Fibroblast of peridontal ligament (primary cell): ENCODE measurements at regions not wholly inside any gene's neighbourhood (a gene's known extent, or its start where the extent isn't known, plus 50 kb on each side); places are given as distances from the start of the nearest gene placed in this dataset.
"Not testable (repeated sequence)": the region's sequence is repeated elsewhere in the genome, so short reads cannot be mapped to it uniquely, and the experiment has no call there.

Source experiments
- DNase-seq: peaks from one replicate; pipeline ENCODE4 v3.0.0-alpha.2; 2010; ENCODE audit errors: extremely low read depth

DNA sequence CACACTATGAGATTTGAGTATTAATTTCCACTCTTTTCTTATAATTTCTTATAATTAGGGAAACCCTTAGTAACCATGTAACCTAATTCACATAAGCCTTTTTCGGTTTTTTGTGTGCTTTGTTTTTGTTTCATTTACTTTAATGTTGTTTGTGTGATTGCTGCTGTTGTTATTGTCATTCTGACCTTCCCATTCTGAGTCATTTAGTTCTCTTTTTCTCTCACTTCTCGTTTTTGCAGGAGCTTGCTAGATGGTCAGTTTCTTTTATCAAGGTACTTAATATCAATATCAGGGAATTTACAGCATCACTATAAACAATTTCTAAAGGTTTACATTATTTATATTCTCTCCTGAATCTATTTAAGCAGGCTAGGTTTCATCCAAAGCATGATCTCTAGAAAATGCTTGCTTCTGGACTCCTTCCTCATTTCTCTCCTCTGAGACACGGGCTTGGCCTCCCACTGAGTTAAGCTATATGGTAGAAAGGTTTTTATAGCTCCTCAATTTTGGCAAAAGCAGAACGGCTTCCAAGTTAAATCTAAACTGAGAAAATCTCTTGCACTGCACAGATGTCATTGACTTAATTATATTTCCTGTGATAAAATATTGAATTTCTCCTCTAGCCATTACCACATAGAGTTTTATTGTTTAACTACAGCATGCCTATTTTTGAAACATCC, 534.2 kb downstream of the NSUN3 start:
- no peak for DNase-seq

DNA sequence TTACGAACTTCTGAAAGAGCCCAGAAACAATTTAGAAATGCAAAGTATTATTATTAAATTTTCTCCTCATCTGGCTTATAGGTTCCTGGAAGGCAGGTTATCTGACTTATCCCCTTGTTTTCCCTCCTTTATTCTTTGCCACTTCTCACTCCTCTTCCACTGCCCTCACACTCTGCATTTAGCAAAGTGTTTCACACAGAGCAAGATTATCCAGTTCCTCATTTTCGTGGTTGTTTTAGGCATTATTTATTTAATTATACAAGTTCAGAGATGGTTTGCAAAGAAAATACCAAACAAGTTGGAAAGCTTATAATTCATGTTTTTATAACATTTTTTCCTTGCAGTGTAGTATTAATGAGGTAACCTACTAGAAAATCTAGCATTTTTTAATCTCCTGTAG, 544.9 kb downstream of the NSUN3 start:
- DNase-seq, result no peak

DNA sequence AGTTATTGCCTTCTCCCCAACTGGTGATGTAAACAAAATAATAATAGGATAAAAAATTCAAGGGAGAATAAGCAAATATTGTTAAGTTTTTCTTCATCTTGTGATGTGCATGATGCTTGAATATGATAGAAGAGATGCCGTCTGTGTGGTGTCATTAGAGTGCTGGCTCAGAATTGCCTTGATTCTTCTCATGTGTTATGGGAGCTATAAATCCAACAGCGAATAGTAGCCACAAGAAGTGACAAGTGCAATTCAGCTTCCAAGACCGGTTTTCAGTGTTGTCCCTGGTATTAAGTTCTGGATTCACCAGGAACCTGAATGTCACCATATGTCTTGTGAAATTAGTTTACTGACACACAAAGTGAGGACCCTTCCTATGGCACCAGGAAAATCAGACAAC, 547.0 kb downstream of the NSUN3 start:
- no peak for DNase-seq

DNA sequence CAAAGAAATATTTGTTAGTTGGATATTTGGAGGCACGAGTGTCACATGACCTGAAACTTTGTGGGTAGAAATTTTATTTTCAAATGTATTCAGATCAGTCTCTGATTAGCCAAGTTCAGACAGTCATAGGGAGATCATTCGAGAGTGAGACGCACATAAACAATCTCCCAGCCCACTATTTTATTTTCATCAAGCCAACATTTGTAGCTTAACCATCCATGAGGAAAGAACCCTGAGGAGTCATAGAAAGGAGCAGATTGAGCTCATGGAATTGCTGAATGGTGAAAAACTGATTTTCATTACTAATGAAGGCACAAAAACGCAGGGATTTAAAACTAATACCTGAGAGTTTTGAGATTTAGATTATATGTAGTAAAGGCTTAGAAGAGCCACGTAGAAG, 548.7 kb downstream of the NSUN3 start:
- no peak for DNase-seq

DNA sequence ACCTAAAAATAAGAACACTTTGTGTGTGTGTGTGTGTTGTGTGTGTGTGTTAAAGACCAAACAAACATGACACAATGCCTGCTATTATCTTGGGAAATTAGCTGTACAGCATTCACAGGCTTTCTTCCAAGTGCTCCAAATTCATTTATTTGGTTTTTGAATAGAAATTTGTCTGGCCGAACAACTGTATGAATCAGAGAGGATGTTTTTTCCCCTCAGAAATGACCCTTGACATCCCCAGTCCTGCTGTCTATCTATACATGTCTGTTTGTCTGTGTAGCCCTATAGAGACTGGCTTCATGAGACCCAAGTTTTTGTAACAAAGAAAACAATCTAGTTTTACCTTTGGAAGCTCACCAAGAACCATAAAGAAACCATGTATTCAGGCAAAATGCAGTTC, 549.8 kb downstream of the NSUN3 start:
- no peak for DNase-seq

DNA sequence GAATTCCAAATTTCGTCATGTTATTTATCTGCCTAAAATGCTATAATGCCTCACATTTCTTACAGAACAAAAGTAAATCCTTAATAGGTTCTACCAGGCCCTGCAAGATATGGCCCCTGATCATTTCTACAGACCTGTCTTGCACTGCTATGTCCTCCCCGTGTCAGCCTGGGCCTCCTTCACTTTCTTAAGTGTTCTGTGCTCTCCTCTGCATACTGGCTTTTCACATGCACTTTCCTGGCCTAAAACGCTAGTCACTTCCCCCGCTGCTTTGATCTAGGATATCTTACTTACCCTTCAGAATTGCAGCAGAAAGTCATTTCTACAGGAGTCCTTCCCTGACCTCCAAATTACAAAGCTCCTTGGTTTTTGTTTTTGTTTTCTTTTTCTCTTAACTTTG, 551.3 kb downstream of the NSUN3 start:
- no peak for DNase-seq

DNA sequence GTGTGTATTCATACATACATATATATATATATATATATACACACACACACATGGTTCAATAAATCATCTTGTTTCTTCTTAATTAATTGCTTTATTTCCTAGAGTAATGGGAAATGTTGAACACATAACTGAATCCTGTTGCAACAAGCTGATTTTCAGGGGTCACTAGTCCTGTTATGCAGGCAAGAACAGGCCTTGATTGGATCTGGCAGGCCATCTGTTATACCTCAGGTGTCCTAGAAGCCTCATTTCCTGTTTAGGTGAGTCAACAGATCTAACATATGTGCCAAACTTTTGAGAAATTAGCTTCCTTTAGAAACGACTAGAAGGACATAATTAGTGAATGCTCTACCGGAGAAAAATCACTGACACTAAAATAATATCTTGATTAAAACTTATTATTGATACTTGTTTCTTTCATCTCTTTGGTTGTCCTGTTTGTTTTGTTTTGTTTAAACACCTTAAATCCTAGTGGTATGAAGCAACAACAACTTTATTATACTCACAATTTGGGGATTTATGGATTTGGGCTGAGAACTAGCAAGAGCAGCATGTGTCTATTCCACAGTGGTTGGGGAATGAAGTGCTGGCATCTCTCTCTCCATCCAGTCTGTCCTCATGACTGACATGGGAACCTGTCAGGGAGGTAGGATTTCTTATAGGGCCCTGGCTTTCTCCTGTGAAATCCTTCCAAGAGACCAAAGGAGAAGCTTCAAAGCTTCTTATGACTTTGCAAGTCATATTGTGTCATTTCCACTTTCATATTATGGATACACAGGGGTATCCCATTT, 552.6 kb downstream of the NSUN3 start:
- no peak for DNase-seq

DNA sequence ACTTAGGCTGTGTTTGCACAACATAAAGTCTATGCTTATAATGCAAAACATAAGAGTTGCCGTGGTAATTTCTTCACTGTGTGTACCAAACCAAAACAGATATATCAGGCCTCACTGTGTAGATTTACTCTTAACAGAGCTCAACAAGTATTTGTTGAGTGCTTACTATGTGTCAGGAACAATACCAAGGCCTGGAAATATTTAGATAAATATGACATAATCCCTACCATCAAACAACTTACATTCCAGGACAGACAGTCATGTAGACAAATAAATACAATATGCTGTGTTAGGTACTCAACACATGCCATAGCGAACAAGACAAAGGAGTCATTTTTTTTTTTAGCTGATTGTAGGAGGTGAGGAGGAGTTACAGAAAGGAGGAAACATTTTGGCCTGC, 554.0 kb downstream of the NSUN3 start:
- no peak for DNase-seq

DNA sequence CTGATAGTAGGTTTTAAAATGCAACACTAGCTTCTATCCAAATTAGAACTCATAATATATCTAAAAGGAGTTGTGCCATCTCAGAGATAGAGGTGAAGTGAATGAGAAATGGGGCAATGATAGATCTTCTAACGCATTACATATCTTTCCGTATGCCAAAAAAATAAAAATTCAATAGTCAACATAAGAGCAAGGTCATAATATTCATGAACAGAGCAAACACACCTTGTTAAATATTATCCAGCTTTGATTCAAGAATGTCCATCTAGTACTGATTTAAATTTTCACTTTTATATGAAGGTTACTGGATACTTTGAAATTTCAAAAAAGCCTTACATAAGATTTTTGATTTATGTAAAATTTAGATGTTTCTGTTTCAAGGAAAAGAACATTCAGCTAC, 554.5 kb downstream of the NSUN3 start:
- no peak for DNase-seq

DNA sequence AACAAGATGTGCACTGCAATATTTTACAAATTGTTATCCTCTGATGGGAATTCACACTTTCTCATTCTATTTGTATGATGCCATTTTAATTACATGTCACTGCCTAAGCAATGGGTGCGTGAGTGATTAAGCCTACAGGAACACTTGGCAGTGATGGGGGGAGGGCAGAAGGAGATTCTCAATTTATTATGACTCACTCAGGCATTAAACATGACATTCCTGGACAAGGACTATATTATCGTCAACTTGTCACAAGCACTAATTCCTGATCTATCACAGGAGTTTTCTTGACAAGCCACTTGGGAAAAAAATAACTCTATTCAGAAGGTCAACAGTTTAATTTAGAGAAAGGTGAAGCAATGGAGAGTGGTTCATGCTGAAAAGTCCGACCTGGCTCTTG, 556.8 kb downstream of the NSUN3 start:
- no peak for DNase-seq

DNA sequence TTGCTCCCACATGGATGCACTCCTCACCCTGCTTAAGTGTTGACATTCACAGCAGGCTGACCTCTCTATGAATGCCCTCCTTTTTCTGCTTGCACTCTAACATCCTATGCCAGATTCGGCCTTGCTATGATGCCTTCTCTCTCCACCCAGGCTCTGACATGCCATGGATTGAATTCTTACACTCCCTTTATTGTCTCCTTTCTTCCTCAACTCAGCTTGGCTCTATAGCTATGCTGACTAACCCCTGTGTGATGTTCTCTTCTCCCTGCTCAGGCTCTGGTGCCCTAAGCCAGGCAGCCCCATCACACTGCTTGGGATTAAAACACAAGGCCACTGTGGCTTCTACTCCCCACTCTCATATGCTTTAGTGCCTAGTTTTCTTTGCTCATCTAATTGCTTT, 563.7 kb downstream of the NSUN3 start:
- no peak for DNase-seq

DNA sequence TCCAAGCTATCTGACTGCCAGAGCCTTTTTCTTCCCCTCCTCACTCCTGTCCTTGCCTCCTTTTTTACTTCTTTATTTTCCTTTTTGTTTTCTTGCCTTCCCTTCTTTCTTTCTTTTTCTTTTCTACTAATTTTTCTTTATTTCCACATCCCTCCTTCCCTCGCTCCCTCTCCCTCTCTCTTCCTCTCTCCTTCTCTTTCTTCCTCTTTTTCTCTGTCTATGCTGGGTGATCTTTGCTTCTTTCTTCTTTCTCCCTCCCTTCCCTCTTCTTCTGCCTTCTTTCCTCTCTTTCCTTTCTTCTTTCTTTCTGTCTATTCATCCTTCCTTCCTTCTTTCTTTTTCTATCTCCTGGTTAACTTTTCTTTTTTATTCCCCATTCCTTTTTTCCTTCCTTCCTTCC, 564.8 kb downstream of the NSUN3 start:
- DNase-seq, result no peak

DNA sequence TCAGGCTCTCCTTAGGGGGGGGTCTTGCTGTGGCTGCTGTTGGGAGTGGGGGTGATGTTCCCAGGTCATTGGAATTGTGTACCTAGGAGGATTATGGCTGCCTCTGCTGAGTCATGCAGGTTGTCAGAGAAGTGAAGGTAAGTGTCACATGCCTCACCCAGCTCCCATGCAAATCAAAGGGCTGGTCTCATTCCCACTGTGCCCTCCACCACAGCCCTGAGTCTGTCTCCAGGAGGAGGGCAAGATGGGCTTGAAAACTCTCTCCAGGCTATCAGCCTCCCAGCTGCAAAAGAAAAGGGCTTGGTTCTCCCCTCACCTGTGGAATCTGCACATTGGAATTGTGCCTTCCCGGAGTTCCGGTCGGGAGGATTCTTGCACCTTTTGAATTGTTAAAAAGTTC, 580.5 kb downstream of the NSUN3 start:
- DNase-seq, result no peak

DNA sequence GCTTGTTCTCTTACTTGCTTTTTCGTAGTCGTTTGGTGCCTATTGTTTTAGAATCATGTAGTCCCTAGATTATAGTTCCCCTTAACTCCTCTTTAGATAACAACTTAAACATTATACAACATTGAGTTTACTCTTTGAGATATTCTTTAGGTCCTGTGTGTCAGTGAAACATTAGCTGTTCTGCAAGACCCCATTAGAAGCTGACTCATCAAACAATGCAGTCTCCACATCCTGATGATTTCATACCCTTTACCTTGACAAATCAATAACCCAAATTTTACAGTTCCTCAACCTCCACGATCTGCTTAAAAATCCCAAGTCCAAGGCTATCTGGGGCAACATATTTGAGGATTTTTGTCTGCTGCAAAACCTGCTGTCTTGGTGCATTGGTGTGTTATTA, 582.9 kb downstream of the NSUN3 start:
- no peak for DNase-seq

DNA sequence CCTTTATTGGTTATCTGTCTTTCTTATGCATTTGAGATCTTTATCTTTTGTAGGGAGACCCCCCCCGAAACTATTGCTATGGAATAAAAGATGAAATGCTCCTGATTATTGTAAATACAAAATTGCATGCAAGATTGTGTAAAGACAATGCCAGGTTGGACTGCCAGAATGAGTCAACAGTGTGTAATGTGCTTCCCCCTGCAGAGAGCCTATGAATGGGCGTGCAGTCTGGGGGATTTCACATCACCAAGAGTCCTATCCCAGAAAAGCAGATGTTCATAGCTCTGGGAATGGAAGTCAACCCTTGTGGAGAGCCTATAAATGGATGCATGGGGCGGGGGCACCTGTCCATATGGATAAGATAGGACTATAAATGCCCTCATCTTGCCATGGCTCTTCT, 584.3 kb downstream of the NSUN3 start:
- DNase-seq, result no peak

DNA sequence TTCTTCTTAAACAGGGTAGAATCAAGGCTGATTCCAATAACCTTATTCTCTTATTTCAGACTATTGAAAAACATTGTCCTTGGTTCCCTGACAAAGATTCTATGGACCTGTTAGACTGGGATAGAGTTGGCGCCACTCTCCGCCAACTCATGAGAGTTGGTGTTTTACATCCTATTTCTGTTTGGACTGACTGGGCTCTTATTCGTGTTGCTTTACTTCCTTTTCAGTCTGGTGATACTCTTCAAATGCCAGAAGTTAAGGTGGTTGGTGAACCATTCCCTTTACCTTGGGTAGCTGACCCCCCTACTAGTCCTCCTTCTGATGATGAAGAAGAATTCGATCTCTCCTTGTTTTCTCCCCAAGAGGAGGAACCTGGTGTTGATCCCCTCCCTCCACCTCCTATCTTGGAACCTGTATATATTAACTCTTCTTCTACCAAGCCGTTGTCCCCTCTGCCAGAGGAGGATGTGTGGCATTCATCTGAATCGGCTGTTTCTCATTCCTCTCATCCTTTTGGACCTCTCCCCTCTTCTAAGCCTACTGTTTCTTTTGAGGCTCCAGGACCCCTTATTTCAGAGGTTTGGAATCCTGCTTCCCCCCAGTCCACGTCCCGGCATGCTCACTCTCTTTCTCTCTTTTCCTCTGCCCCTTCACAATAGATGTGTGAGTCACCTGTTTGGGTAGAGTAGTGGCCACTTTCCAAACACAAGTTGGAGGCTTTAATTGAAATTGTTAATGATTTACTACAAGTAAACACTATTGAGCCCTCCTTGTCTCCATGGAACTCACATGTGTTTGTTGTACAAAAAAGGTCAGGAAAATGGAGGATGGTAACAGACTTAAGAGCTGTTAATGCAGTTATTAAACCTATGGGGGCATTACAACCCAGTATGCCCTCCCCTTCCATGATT, 585.7 kb downstream of the NSUN3 start:
- DNase-seq, result not testable (repeated sequence)

DNA sequence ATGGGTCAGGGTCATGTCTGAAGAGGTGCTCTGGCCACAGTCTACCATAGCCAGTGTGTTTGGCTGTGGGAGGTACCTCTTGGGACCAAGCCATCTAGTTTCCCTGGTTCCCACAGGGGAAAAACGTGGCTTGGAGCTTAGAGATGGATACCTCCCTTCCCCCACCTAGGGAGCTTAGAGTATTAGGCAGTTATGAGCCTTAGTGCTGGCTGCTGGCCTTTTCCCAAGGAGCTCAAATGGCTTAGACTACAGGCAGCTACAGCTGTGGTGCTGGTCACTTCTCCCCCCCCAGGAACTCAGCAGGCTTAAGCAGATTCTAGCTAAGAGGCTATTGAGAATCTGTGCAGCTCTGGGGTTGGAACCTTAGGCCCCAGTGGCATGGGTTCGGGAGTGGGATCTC, 591.2 kb downstream of the NSUN3 start:
- no peak for DNase-seq

DNA sequence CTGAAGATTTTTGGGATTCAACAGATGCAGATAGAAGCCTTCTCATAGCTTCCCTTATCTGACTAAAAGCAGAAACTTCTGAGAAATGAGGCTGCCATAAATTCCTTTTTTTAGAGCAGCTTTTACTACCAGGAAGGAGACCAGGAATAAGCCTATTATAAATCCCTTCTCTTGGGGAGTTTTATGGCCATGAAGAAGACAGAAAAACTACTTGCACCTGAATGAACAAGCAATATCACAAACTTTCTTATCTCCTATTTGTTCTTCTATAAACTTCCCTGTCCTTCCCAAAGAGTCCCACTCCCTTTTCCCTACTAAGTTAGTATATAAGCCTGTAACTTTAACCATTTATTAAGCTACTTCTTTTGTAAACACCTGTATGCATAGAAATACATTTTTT, 603.1 kb downstream of the NSUN3 start:
- DNase-seq, result no peak

DNA sequence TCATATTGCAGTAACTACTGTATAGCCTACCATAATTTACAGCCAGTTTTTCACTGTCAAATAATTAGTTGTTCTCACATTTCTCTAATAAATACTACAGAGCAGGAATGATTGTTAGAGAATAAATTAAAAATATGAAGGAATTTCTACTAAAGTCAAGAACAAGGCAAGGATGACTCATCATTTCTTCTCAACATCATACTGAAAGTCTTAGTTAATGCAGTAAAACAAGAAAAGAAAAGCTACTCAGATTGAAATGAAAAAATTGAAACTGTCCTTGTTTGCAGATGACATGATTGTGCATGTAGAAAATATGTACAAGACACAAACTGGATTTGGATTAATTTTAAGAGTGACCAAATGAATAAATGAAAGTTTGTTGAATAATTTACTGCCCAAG, 608.2 kb downstream of the NSUN3 start:
- no peak for DNase-seq

DNA sequence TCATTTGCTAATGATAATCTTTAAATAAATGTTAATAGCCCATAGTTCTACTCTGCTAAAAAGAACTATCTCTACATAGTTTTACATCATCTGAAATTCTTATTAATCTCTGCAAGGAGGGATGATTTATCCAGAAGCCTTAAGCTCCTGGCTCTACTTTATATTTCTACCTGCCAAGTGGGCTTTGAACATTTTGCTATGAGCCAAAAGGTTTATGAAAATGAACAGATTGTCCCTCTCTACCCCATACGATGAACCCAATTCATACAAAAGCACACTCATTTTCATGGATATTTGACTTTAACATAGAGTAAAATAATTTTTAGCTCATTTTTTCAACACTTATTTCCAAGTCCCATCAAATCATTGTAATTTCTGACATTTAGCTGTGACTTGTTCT, 611.0 kb downstream of the NSUN3 start:
- no peak for DNase-seq

DNA sequence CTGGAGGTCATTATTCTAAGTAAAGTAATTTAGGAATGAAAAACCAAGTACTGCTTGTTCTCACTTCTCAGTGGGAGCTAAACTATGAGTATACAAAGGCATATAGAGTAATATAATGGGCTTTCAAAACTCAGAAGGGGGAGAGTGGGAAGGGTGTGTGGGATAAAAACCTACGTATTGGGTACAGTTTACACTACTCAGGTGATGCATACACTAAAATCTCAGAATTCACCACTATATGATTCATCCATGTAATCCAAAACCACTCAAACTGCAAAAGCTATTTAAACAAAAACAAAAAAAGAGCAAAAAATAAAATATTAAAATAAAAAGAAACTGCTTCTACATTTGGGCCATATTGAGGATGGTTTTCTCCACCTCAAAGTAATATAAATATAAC, 623.3 kb downstream of the NSUN3 start:
- DNase-seq, result no peak

DNA sequence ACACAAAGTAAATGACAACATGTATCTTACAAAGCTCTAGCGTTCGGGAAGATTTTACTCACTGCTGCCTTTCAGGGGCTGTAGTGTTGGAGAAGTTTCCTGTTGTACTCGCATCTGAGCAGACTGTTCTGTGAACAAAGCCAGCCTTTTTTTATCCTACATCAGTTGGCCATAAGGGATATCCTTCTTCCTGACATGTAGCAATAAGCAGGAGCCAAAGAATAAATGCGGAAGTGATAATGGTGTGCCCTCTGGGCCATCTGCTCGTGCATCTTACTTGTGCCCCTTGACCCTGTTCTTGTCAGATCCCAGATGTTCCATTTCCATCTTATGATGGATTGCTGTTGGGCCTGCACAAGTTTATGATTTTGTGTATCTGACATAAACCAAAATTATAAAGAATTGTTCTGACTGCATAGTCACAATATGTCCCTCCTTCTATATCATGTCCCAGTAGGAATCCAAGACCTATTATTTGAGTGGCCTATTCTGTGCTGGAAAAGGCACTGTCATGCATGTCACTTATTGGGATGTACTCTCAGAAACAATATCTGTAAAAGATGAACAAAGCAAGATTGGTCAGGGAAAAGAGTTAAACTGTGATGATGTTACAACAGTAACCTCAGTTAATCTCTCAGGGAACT, 631.3 kb downstream of the NSUN3 start:
- DNase-seq, result no peak
